ENCODE measurements at regions not wholly inside any gene's neighbourhood (a gene's known extent, or its start where the extent isn't known, plus 50 kb on each side); places are given as distances from the start of the nearest gene placed in this dataset.

- Mint-ChIP-seq H3K4me1 (peaks cover 18% of the 10 kb centered on the region), H3K36me3 (ENCODE audit: low read depth) (no peaks in the 10 kb centered on the region), H3K27ac (no peak overlapping the region), H3K9me3 (peaks cover 3% of the 10 kb centered on the region), H3K4me3 (no peak overlapping the region), H3K27me3 (ENCODE audit: insufficient read depth) (no peaks in the 10 kb centered on the region)
- 75% methylated on average over 3 of the region's 3 CpGs; no CpG with 5 or more reads in 1 of the 2 experiments for WGBS, 2 experiments (ENCODE audit: insufficient coverage in 1 of 2, insufficient read length in 1 of 2)
- Histone ChIP-seq H3K9me3 (ENCODE audit: control insufficient read depth, low read length) (peaks cover under 1% of the 10 kb centered on the region), H3K36me3 (ENCODE audit: control insufficient read depth, insufficient read depth, low read length) (no peaks in the 10 kb centered on the region), H3K4me3 (ENCODE audit: low read length) (no peak overlapping the region), H3K27ac (ENCODE audit: low read depth, low read length) (no peak overlapping the region), H3K27me3 (ENCODE audit: control insufficient read depth, insufficient read depth, low read length, poor library complexity, severe bottlenecking) (no peaks in the 10 kb centered on the region), H3K9ac (ENCODE audit: extremely low read depth, low read length, poor library complexity, severe bottlenecking) (no peak overlapping the region), H3K4me1 (ENCODE audit: control insufficient read depth, insufficient read depth, low read length) (peaks cover 3% of the 10 kb centered on the region)
- no peak for DNase-seq
- no peak for TF ChIP-seq CTCF (conservative IDR thresholded peaks at IDR 0.05)
Measured at GRCh38 chr12:58981961-58982360, 61.7 kb upstream of the LRIG3 start.

GRCh38 chr12:58980768-58981167 is 60.5 kb upstream of the LRIG3 start:
- Mint-ChIP-seq H3K27ac (no peak overlapping the region), H3K4me3 (no peak overlapping the region), H3K4me1 (peaks cover 18% of the 10 kb centered on the region), H3K9me3 (no peaks in the 10 kb centered on the region), H3K36me3 (ENCODE audit: low read depth) (no peaks in the 10 kb centered on the region), H3K27me3 (ENCODE audit: insufficient read depth) (no peaks in the 10 kb centered on the region)
- Histone ChIP-seq H3K4me1 (ENCODE audit: control insufficient read depth, insufficient read depth, low read length) (peaks cover 3% of the 10 kb centered on the region), H3K36me3 (ENCODE audit: control insufficient read depth, insufficient read depth, low read length) (no peaks in the 10 kb centered on the region), H3K9me3 (ENCODE audit: control insufficient read depth, low read length) (no peaks in the 10 kb centered on the region), H3K27me3 (ENCODE audit: control insufficient read depth, insufficient read depth, low read length, poor library complexity, severe bottlenecking) (no peaks in the 10 kb centered on the region), H3K9ac (ENCODE audit: extremely low read depth, low read length, poor library complexity, severe bottlenecking) (no peak overlapping the region), H3K4me3 (ENCODE audit: low read length) (no peak overlapping the region), H3K27ac (ENCODE audit: low read depth, low read length) (no peak overlapping the region)
- 100% methylated on average over 1 of the region's 1 CpG; no CpG with 5 or more reads in 1 of the 2 experiments for WGBS, 2 experiments (ENCODE audit: insufficient coverage in 1 of 2, insufficient read length in 1 of 2)
- no peak for DNase-seq
- TF ChIP-seq CTCF (conservative IDR thresholded peaks at IDR 0.05) = no peak

GRCh38 chr12:58978717-58979116 is 58.4 kb upstream of the LRIG3 start:
- no peaks in the 10 kb centered on the region for H3K27me3 ChIP-seq (ENCODE audit: control insufficient read depth, insufficient read depth, low read length, poor library complexity, severe bottlenecking)
- no peak for DNase-seq
- no peak overlapping the region for H3K4me3 Mint-ChIP-seq
- no peaks in the 10 kb centered on the region for H3K36me3 ChIP-seq (ENCODE audit: control insufficient read depth, insufficient read depth, low read length)
- TF ChIP-seq CTCF (conservative IDR thresholded peaks at IDR 0.05) = no peak
- H3K4me1 ChIP-seq (ENCODE audit: control insufficient read depth, insufficient read depth, low read length) = peaks cover 3% of the 10 kb centered on the region
- H3K4me1 Mint-ChIP-seq = peaks cover 11% of the 10 kb centered on the region
- no peak overlapping the region for H3K9ac ChIP-seq (ENCODE audit: extremely low read depth, low read length, poor library complexity, severe bottlenecking)
- no peak overlapping the region for H3K4me3 ChIP-seq (ENCODE audit: low read length)
- H3K27ac ChIP-seq (ENCODE audit: low read depth, low read length) = no peak overlapping the region
- no peak overlapping the region for H3K27ac Mint-ChIP-seq
- no peaks in the 10 kb centered on the region for H3K9me3 Mint-ChIP-seq
- 85 to 100% methylated on average over 2 of the region's 3 CpGs for WGBS, 2 experiments (ENCODE audit: insufficient coverage in 1 of 2, insufficient read length in 1 of 2)
- no peaks in the 10 kb centered on the region for H3K9me3 ChIP-seq (ENCODE audit: control insufficient read depth, low read length)
- H3K27me3 Mint-ChIP-seq (ENCODE audit: insufficient read depth) = no peaks in the 10 kb centered on the region
- H3K36me3 Mint-ChIP-seq (ENCODE audit: low read depth) = no peaks in the 10 kb centered on the region

All from endodermal cell (in vitro differentiated cells).